Pancreas (tissue), 10 donors: ENCODE measurements at regions not wholly inside any gene's neighbourhood (a gene's known extent, or its start where the extent isn't known, plus 50 kb on each side); places are given as distances from the start of the nearest gene placed in this dataset.
"Not testable (repeated sequence)": the region's sequence is repeated elsewhere in the genome, so short reads cannot be mapped to it uniquely, and the experiment has no call there.

Experiments
- ATAC-seq, 4 donors: fragments of 200-7000 bp; cut with Tn5 transposase; one replicate each; pipeline versions ENCODE4 v1.8.0 to v1.9.1; 2020; ENCODE audit warnings: mild to moderate bottlenecking in 4 of 4, moderate library complexity in 4 of 4
- DNase-seq, 6 donors: peaks; one replicate each; pipeline ENCODE4 v3.0.0-alpha.2; 2020
- FAIRE-seq: peaks from 2 replicates; lab custom pipeline; 2012; peaks lifted over from hg19 to GRCh38; lab: Jason Lieb, UNC
- H3K27ac ChIP-seq, 4 donors: fragments of 200-600 bp; sonication (generic); 1 replicate in 3 of 4; 2 replicates in 1 of 4; pipeline versions ENCODE4 v1.5.0 to v1.8.0; 2020
- H3K27me3 ChIP-seq, 4 donors: fragments of 200-600 bp; one replicate each; pipeline ENCODE4 v1.8.0; 2021
- H3K36me3 ChIP-seq, 3 donors: fragments of 200-600 bp; sonication (generic) in 1 of 3; one replicate each; pipeline versions ENCODE4 v1.5.0 to v1.8.0; 2020 to 2021
- H3K4me1 ChIP-seq, 3 donors: fragments of 200-600 bp; one replicate each; pipeline ENCODE4 v1.8.0; 2021
- H3K4me3 ChIP-seq, 4 donors: fragments of 200-600 bp; sonication (generic) in 2 of 4; one replicate each; pipeline versions ENCODE4 v1.5.0 to v1.8.0; 2020 to 2021
- H3K9me3 ChIP-seq, 4 donors: fragments of 200-600 bp; one replicate each; pipeline ENCODE4 v1.8.0; 2021
- CTCF ChIP-seq, 4 donors: fragments of 200-600 bp; sonication (generic) in 3 of 4; IDR thresholded peaks; one replicate each; pipeline versions ENCODE4 v1.5.0 to v1.8.0; 2021; ENCODE audit warnings: antibody characterized with exemption in 4 of 4
- WGBS, 2 donors: extraction: QIAGEN DNeasy Blood & Tissue Kit; methylation state at CpG; one replicate each; pipeline ENCODE4 v1.1.7; 2013; 5-methylcytosine and 5-hydroxymethylcytosine counted together
- intact Hi-C, 3 donors: fragments of 100-400 bp; cut with DNase I; formaldehyde crosslinking; loops; one replicate each; pipeline versions ENCODE4 v1.11.1 to v1.14.2; 2022
- donor health status: healthy with polysubstance abuse.
- donor health status: DM: no; HTN: no; CAD: no; lungs with moderate emphysema.
- donor health status: DM: no; HTN: no; CAD: no.
- donor health status: control.
- donor health status: control.
- donor health status: Bipolar disorder and iron deficiency.
- donor health status: DM: yes; HTN: yes; CAD: no.
- donor health status: DM: no; HTN: no; CAD: no.
- donor health status: DM: no; HTN: no; CAD: no.
- donor health status: DM: yes; HTN: yes; CAD: no.

DNA sequence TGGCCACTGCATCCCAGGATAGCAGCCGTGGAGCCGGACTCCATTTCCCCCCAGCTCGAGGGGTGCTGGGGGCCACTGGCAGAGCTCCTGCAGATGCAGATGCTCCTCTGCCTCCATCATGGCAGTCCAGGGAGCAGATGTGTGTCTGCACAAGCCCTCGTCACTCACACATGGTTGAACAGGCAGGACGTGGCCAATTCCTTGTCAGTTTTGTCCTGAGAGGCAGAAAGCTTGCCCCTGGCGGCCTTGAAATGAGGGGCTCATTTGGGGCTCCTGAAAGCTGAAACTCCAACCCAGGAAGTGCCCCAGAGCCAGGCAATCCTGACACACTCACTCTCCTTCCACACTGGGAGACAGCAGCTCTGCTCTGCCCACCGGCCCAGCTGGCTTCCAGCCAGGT, 100.9 kb upstream of the C14orf180 start:
- Histone ChIP-seq H3K27me3 (no peaks in the 10 kb centered on the region), H3K4me3 (no peak overlapping the region), H3K27ac (no peak overlapping the region), H3K9me3 (no peaks in the 10 kb centered on the region), H3K36me3 (no peaks in the 10 kb centered on the region), H3K4me1 (no peaks in the 10 kb centered on the region)
- FAIRE-seq (no peak), DNase-seq (no peak), ATAC-seq (no peak)
- intact Hi-C loops: no loop called here
- 41 to 56% methylated on average over 7 of the region's 7 CpGs for WGBS, 2 donors
- TF ChIP-seq CTCF (IDR thresholded peaks at IDR 0.05): no peak

GRCh38 chr14:104479901-104480300, 99.7 kb upstream of the C14orf180 start:
- Histone ChIP-seq H3K9me3 (no peaks in the 10 kb centered on the region), H3K4me3 (no peak overlapping the region), H3K27me3 (no peaks in the 10 kb centered on the region), H3K27ac (no peak overlapping the region), H3K4me1 (no peaks in the 10 kb centered on the region), H3K36me3 (no peaks in the 10 kb centered on the region)
- no peak for DNase-seq
- TF ChIP-seq CTCF (IDR thresholded peaks at IDR 0.05): no peak
- intact Hi-C loops: no loop called here
- no peak for ATAC-seq
- FAIRE-seq: no peak
- WGBS, 2 donors: 61 to 75% methylated on average over 10 of the region's 10 CpGs

DNA sequence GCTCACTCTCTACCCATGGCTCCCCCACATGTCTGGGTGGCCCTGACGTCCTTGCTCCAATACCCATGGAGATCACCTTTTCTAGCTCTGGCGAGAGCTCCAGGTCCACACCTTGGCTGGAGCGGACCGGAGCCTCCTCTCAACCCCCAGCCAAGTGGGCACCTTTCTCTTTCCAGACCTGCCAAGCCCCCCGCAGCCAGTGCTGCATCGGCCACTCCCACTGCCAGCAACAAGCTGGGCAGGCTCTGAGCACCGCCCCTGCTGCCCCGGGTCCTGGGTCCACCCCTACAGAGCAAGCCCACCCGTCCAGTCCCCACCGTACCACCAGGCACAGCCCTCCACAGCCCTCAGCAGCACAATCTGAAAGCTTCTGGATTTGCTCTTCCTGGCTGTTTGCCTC, 98.2 kb upstream of the C14orf180 start:
- intact Hi-C loops: no loop called here
- Histone ChIP-seq H3K9me3 (no peaks in the 10 kb centered on the region), H3K4me1 (no peaks in the 10 kb centered on the region), H3K4me3 (no peak overlapping the region), H3K27ac (no peak overlapping the region), H3K36me3 (no peaks in the 10 kb centered on the region), H3K27me3 (no peaks in the 10 kb centered on the region)
- FAIRE-seq: no peak
- no peak for ATAC-seq
- 81 to 90% methylated on average over 10 of the region's 10 CpGs for WGBS, 2 donors
- TF ChIP-seq CTCF (IDR thresholded peaks at IDR 0.05): no peak
- no peak for DNase-seq

DNA sequence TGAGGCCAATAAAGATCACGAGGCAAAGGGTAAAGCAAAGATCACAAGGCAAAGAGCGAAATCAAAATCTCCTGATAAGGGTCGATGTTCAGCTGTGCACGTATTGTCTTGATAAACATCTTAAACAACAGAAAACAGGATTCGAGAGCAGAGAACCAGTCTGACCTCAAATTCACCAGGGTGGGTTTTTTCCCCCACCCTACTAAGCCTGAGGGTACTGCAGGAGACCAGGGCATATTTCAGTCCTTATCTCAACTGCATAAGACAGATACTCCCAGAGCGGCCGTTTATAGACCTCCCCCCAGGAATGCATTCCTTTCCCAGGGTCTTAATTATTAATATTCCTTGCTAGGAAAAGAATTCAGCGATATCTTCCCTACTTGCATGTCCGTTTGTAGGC, 97.5 kb upstream of the C14orf180 start:
- H3K4me3 ChIP-seq, H3K27me3 ChIP-seq, DNase-seq, H3K27ac ChIP-seq, H3K4me1 ChIP-seq, FAIRE-seq, H3K9me3 ChIP-seq, intact Hi-C loops, ATAC-seq, H3K36me3 ChIP-seq: not testable (repeated sequence)
- WGBS, 2 donors: 59 to 74% methylated on average over 7 to 9 of the region's 9 CpGs

DNA sequence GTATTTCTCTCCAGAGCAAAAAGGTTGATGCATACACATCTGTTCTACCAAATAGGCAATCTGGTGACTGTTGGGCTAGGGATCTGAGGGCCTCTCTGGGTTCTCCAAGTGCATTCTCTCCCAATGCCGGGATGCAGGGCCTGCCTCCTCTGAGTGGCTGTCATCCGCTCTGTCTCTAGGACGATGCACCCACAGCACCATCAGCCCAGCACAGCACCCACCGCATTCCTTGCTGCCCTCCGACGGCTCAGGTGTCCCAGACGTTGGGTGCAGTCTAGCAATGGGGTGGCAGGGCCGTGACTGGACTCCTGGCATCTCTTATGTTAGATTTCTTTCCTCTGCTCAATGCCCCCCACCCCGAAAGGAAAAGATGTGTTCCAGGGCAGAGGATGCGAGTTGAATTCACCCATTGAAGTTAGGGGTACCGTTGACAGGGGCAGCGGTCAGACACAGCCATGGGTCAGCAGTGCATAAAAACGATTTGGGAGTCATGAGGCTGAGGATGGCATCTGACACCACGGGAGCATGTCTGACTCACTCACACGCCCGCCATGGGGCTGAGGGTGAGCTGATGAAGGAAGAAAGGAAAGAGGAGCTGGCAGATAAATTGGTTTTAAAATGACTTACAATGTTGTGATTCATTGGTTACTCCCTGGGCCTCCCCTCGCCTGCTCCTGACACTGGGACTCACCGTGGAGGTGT, 93.2 kb upstream of the C14orf180 start:
- FAIRE-seq (no peak), ATAC-seq (no peak), DNase-seq (no peak)
- Histone ChIP-seq H3K27ac (no peak overlapping the region), H3K4me1 (no peaks in the 10 kb centered on the region), H3K27me3 (peaks cover 0 to 6% (median 0%) of the 10 kb centered on the region in 4 donors), H3K36me3 (no peaks in the 10 kb centered on the region), H3K9me3 (no peaks in the 10 kb centered on the region), H3K4me3 (no peak overlapping the region)
- no peak for TF ChIP-seq CTCF (IDR thresholded peaks at IDR 0.05)
- 64 to 71% methylated on average over 18 of the region's 18 CpGs for WGBS, 2 donors
- intact Hi-C loops: no loop called here
